Amniotic stem cell (primary cell): ENCODE measurements at regions not wholly inside any gene's neighbourhood (a gene's known extent, or its start where the extent isn't known, plus 50 kb on each side); places are given as distances from the start of the nearest gene placed in this dataset.
A peak's percentile ranks its signal among the peaks of the same experiment; 100 is the strongest.
"Not testable (repeated sequence)": the region's sequence is repeated elsewhere in the genome, so short reads cannot be mapped to it uniquely, and the experiment has no call there.

ENCODE experiments used
- DNase-seq: peaks from one replicate; lab custom pipeline; 2025; lab: John Stamatoyannopoulos, UW

- not testable (repeated sequence) for DNase-seq
Measured at GRCh38 chr9:129545876-129546275, 75.0 kb downstream of the C9orf50 start.

GRCh38 chr9:129544761-129545160, 76.1 kb downstream of the C9orf50 start:
- no peak for DNase-seq

DNA sequence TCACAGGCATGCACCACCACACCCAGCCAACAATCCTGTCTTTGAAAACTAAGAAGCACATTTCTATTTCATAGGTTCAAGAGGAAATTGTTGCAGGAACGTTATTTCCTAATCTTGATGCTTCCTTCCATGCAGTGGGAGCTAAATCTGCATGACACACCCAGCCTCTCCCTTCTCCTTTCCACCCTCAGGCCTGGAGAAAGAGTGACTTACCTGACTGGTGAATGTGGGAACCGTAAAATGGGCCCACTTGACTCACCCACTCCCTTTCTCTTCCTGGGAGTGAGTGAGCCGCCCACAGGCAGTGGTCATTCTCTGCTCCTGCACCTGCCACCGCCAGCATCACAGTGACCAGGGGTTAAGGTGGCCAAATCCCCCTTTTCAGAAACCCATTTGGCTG, 78.2 kb downstream of the C9orf50 start:
- DNase-seq = no peak

- no peak for DNase-seq
Measured at GRCh38 chr9:129541270-129541669, 79.6 kb downstream of the C9orf50 start.

- DNase-seq = no peak
Measured at GRCh38 chr9:129539446-129539845, 81.5 kb downstream of the C9orf50 start.

GRCh38 chr9:129531860-129532402, 89.0 kb downstream of the C9orf50 start:
- DNase-seq = not testable (repeated sequence)

DNA sequence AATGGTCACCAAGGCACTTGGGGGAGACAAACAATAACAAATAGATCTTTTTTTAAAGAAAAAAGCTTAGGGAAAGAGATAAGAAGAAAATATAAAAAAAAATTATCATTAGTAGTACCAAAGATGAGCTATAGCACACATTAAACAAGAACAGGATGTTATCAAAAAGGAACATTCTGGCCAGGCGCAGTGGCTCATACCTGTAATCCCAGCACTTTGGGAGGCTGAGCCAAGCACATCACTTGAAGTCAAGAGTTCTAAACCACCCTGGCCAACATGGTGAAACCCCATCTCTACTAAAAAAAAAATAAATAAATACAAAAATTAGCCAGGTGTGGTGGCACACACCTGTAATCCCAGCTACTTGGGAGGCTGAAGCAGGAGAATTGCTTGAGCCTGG, 92.9 kb downstream of the C9orf50 start:
- DNase-seq = not testable (repeated sequence)

GRCh38 chr9:129525656-129526196, 95.2 kb downstream of the C9orf50 start:
- DNase-seq = no peak

GRCh38 chr9:129524582-129525270, 96.2 kb downstream of the C9orf50 start:
- no peak for DNase-seq

DNA sequence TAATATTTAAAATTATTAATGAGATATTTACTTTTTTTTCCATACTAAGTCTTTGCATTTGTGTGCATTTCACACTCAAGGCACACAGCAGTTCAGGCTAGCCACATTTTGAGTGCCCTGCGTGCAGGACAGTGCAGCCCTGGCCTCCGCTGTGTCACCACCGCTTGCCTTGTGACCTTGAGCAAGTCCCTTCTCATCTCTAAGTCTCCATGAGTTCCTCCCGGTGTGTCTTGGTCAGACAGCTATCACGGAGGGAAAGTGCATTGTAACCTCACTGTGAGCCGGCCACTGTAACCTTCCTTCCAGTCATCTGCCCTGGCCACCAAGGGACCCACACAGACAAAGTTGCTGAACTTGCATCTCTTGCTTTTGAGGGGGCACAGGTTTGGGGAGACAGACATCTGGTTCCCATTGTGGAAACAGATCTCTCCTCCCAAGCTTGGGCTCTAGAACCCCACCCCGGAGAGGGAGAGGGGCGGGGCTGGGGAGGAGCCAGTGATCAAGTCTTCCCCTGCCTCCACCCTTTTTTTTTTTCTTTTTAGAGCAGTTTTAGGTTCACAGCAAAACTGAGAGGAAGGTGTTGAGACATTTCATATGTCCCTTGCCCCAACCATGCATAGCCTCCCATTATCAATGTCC, 96.8 kb downstream of the C9orf50 start:
- DNase-seq = no peak

- DNase-seq = no peak
Measured at GRCh38 chr9:129522351-129522750, 98.5 kb downstream of the C9orf50 start.

DNA sequence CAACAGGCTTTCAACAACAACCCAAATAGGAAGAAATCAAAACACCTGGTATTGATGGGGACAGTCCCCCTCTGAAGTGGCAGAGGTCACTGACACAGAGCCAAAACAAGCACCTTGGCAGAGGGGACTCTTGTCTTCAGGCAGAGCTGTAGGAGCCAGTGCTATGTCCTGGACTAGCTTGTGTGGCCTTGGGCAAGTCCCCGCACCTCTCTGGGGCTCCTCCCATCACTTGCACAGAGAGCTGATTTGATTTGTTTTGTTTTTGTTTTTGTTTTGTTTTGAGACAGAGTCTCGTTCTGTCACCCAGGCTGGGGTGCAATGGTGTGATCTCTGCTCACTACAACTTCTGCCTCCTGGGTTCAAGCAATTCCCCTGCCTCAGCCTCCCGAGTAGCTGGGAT, 100.8 kb downstream of the C9orf50 start:
- no peak for DNase-seq

DNA sequence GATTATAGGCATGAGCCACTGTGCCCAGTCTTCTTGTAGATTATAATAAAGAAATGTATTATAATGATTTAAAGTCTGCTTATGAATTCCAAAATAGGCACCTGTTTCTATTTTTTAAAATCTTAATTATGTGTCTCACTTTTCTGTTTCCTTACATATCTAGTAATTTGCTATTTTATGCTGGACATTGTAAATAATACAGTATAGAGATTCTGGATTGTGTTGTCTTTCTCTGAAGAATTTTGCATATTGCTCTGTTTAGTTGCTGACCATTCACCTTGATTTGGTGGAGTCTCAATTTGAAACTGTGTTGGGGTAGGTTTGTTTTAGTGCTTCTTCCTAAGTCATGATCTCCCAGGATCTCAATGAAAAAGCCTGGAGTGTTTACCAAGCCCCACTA, 102.8 kb downstream of the C9orf50 start:
- no peak for DNase-seq

- DNase-seq = no peak
Measured at GRCh38 chr9:129517006-129517405, 103.9 kb downstream of the C9orf50 start.

GRCh38 chr9:129514891-129515290, 106.0 kb downstream of the C9orf50 start:
- no peak for DNase-seq

DNA sequence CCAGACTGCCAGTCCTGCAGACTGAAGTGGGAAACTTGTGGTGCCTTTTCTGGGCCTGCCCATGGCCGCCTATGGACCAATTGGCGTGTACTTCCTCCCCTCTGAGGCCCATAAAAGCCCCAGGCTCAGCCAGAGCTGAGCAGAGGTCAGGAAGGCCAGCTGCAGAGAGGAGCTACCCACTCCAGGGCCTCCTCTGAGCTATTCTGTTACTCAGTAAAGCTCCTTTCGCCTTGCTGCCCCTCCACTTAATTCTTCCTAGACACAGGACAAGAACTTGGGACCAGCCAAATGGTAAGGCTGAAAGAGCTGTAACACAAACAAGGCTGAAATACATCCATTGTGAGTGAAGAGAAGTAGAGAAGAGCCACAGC, 106.4 kb downstream of the C9orf50 start:
- DNase-seq = no peak

GRCh38 chr9:129513856-129514496, 106.9 kb downstream of the C9orf50 start:
- DNase-seq = no peak

DNA sequence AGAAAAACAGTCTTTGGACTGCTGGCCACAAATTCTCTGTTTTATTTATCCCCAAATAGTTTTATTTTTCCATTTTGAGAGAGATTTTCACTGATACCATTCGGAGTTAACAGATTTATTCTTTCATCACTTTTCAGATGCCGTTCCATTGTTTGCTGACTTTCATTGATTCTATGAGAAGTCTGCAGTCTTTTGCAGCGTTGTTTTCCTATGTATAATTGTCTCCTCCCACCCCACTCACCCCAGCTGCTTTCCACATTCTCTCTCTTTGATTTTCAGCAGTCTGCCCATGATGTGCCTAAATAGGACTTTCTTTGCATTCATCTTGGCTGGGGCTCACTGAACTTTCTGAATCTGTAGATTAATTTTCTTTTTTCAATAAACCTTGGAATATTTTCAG, 107.6 kb downstream of the C9orf50 start:
- no peak for DNase-seq

- no peak for DNase-seq
Measured at GRCh38 chr9:129511285-129511900, 109.5 kb downstream of the C9orf50 start.

DNA sequence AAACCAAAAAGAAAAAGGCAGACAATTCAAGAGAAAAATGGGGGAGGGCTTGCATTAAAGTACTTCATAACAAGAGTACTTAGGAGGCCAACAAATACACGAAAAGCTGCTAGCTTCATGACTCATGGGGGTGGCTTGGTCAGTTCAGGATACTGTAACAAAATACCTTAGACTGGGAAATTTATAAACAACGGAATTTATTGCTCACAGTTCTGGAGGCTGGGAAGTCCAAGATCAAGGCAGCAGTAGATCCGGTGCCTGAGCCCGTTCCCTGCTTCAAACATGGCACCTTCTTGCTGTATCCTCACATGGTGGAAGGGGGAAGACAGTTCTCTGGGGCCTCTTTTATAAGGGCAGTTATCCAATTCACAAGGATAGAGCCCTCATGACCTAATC, 111.4 kb downstream of the C9orf50 start:
- peak; percentile 69 for DNase-seq

DNA sequence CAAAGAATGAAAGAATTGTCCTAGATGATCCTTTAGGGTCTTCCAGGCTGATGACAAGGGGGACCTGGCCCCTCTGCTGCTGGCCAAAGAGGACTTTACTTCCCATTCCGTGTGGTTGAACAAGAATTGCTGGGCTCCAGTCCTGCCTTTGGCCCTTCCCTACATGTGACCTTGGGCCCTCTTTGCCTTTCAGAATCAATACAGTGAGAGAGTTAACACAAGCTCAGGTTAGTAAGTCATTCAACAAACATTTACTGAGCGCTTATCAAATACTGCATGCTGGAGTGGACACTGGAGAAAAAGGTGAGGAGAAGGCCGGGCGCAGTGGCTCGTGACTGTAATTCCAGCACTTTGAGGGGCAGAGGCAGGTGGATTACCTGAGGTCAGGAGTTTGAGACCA, 113.1 kb downstream of the C9orf50 start:
- DNase-seq = no peak

DNA sequence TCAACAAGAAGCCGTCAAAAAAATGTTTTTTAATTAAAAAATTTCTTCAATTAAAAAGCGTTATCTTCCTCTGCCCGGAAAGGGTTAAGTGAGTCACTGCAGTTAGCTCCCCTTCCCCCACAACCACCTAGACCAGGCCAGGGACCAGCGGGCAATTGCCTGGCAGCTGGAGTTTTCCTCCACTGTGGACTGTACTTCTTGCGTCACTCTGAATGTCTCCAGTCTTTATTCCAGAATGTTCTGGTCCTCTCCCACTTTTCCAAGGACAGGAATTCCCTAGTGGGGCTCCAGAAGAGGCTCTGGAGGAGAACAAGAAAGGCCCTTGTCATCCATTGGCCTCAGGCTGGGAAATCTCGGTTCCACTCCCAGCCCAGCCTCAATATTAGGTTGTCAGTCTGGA, 114.0 kb downstream of the C9orf50 start:
- no peak for DNase-seq
